GM18498 (cell line): ENCODE measurements at regions not wholly inside any gene's neighbourhood (a gene's known extent, or its start where the extent isn't known, plus 50 kb on each side); places are given as distances from the start of the nearest gene placed in this dataset.
"Not testable (repeated sequence)": the region's sequence is repeated elsewhere in the genome, so short reads cannot be mapped to it uniquely, and the experiment has no call there.

ENCODE experiments used
- ATAC-seq: cut with Tn5 transposase; IDR thresholded peaks from one replicate; pipeline ENCODE4 v1.9.1; 2021; ENCODE audit warnings: mild to moderate bottlenecking, moderate library complexity; ENCODE audit not compliant: unreplicated experiment

- ATAC-seq, result no peak
These were observed 502.8 kb upstream of the MARCKS start for GRCh38 chr6:113354204-113354895.

GRCh38 chr6:113356139-113356538 lies 501.0 kb upstream of the MARCKS start:
- ATAC-seq, result no peak

- ATAC-seq, result no peak
These were observed 500.1 kb upstream of the MARCKS start for GRCh38 chr6:113357041-113357440.

- no peak for ATAC-seq
These were observed 499.0 kb upstream of the MARCKS start for GRCh38 chr6:113358063-113358583.

- no peak for ATAC-seq
These were observed 497.7 kb upstream of the MARCKS start for GRCh38 chr6:113359155-113360140.

- no peak for ATAC-seq
These were observed 496.0 kb upstream of the MARCKS start for GRCh38 chr6:113361014-113361645.

- ATAC-seq, result no peak
These were observed 494.7 kb upstream of the MARCKS start for GRCh38 chr6:113362301-113363047.

GRCh38 chr6:113363048-113363798 lies 493.9 kb upstream of the MARCKS start:
- no peak for ATAC-seq

GRCh38 chr6:113363866-113364265 lies 493.3 kb upstream of the MARCKS start:
- ATAC-seq, result no peak

GRCh38 chr6:113364766-113365165 lies 492.4 kb upstream of the MARCKS start:
- no peak for ATAC-seq

GRCh38 chr6:113365191-113365590 lies 492.0 kb upstream of the MARCKS start:
- no peak for ATAC-seq

GRCh38 chr6:113366505-113366904 lies 490.6 kb upstream of the MARCKS start:
- ATAC-seq, result no peak

GRCh38 chr6:113370508-113371502 lies 486.3 kb upstream of the MARCKS start:
- no peak for ATAC-seq

GRCh38 chr6:113375466-113375865 lies 481.7 kb upstream of the MARCKS start:
- ATAC-seq, result not testable (repeated sequence)

GRCh38 chr6:113375950-113376846 lies 480.9 kb upstream of the MARCKS start:
- ATAC-seq, result no peak

- ATAC-seq, result no peak
These were observed 480.3 kb upstream of the MARCKS start for GRCh38 chr6:113376847-113377165.

GRCh38 chr6:113377362-113377942 lies 479.7 kb upstream of the MARCKS start:
- peak; percentile 76 for ATAC-seq
